ENCODE measurements at regions not wholly inside any gene's neighbourhood (a gene's known extent, or its start where the extent isn't known, plus 50 kb on each side); places are given as distances from the start of the nearest gene placed in this dataset.

- TF ChIP-seq EZH2 (IDR thresholded peaks at IDR 0.05; ENCODE audit: low read length, missing control alignments) (no peak), CTCF (conservative IDR thresholded peaks at IDR 0.05 in 1 of 2, IDR thresholded peaks at IDR 0.05 in 1 of 2; ENCODE audit: low read depth in 1 of 2, low read length in 2 of 2) (no peak)
Observed at GRCh38 chr5:174576042-174576441, 148.3 kb upstream of the MSX2 start.
